ENCODE measurements at regions not wholly inside any gene's neighbourhood (a gene's known extent, or its start where the extent isn't known, plus 50 kb on each side); places are given as distances from the start of the nearest gene placed in this dataset.

- no peak for TF ChIP-seq EZH2phosphoT487 (IDR thresholded peaks at IDR 0.05; ENCODE audit: borderline replicate concordance, low read depth)
- no peak for TF ChIP-seq FOXJ3 (CRISPR knock-in tag; IDR thresholded peaks at IDR 0.05)
- TF ChIP-seq MXI1 (IDR thresholded peaks at IDR 0.05; ENCODE audit: low read depth, low read length), result no peak
- TF ChIP-seq TEAD4 (IDR thresholded peaks at IDR 0.05; ENCODE audit: borderline replicate concordance, insufficient read depth), result no peak
- no peak for TF ChIP-seq ELF1 (IDR thresholded peaks at IDR 0.05)
- no peak for TF ChIP-seq CTCF (IDR thresholded peaks at IDR 0.05)
- no peak for TF ChIP-seq JUND (IDR thresholded peaks at IDR 0.05)
These were observed 84.8 kb upstream of the SHANK2 start (continued) for GRCh38 chr11:71336996-71337754.

- Histone ChIP-seq H3K36me3 (replicated peaks in 1 of 2; ENCODE audit: control insufficient read depth in 1 of 2, insufficient read depth in 2 of 2, low read length in 1 of 2) (no peaks in the 10 kb centered on the region), H3K4me1 (ENCODE audit: control insufficient read depth in 1 of 2, insufficient read depth in 2 of 2, low read depth in 1 of 2, low read length in 1 of 2) (no peaks in the 10 kb centered on the region; a peak in 1 of 4 replicates), H3K9ac (no peak overlapping the region), H3K9me2 (no peaks in the 10 kb centered on the region), H3F3A (replicated peaks; ENCODE audit: insufficient read depth) (no peaks in the 10 kb centered on the region), H3K27ac (ENCODE audit: low read depth in 2 of 2, low read length in 1 of 2) (no peak overlapping the region), H3K4me3 (ENCODE audit: low read depth in 2 of 2, low read length in 1 of 2) (no peak overlapping the region), H3K27me3 (ENCODE audit: insufficient read depth) (no peaks in the 10 kb centered on the region), H3K4me2 (no peak overlapping the region), H3K9me3 (no peaks in the 10 kb centered on the region), H2AFZ (ENCODE audit: low read depth) (no peak overlapping the region), H3K79me2 (ENCODE audit: insufficient read depth) (no peaks in the 10 kb centered on the region), H4K20me1 (ENCODE audit: insufficient read depth) (no peaks in the 10 kb centered on the region)
- WGBS (ENCODE audit: low lambda C conversion rate), result 3% methylated on average over 6 of the region's 9 CpGs
- CTCF ChIA-PET, result interaction anchor here (1.4 kb wide), 1 partner anchor 22 kb away, joined by 3 read pairs; no protein-coding TSS in a partner anchor
- POLR2A ChIA-PET, result no interaction called here
- TF ChIP-seq GATA2 (CRISPR knock-in tag; IDR thresholded peaks at IDR 0.05) (0 out of 2 replicates have a peak, but pooled peaks have one; percentile 13), SMC3 (IDR thresholded peaks at IDR 0.05; ENCODE audit: low read depth, low read length) (no peak)
- DNase-seq, result peak; percentile 34
These were observed 84.0 kb upstream of the SHANK2 start for GRCh38 chr11:71336176-71336995.

- Histone ChIP-seq H2AFZ (ENCODE audit: low read depth) (no peak overlapping the region), H3K9me3 (no peaks in the 10 kb centered on the region), H3K4me3 (ENCODE audit: low read depth in 2 of 2, low read length in 1 of 2) (no peak overlapping the region), H3F3A (replicated peaks; ENCODE audit: insufficient read depth) (no peaks in the 10 kb centered on the region), H3K4me2 (no peak overlapping the region), H3K79me2 (ENCODE audit: insufficient read depth) (no peaks in the 10 kb centered on the region), H3K9ac (no peak overlapping the region), H3K4me1 (ENCODE audit: control insufficient read depth in 1 of 2, insufficient read depth in 2 of 2, low read depth in 1 of 2, low read length in 1 of 2) (no peaks in the 10 kb centered on the region; a peak in 1 of 4 replicates), H4K20me1 (ENCODE audit: insufficient read depth) (no peaks in the 10 kb centered on the region), H3K9me2 (no peaks in the 10 kb centered on the region), H3K27ac (ENCODE audit: low read depth in 2 of 2, low read length in 1 of 2) (no peak overlapping the region), H3K36me3 (replicated peaks in 1 of 2; ENCODE audit: control insufficient read depth in 1 of 2, insufficient read depth in 2 of 2, low read length in 1 of 2) (no peaks in the 10 kb centered on the region), H3K27me3 (ENCODE audit: insufficient read depth) (no peaks in the 10 kb centered on the region)
- no CpG with 5 or more reads among the region's 1 CpG for WGBS (ENCODE audit: low lambda C conversion rate)
- CTCF ChIA-PET, result no interaction called here
- DNase-seq, result no peak
- POLR2A ChIA-PET, result no interaction called here
- TF ChIP-seq SMC3 (IDR thresholded peaks at IDR 0.05; ENCODE audit: low read depth, low read length) (no peak), TCF12 (IDR thresholded peaks at IDR 0.05) (no peak), PBX3 (IDR thresholded peaks at IDR 0.05) (no peak), POLR2AphosphoS5 (IDR thresholded peaks at IDR 0.05; ENCODE audit: low read depth, low read length) (no peak), GABPA (IDR thresholded peaks at IDR 0.05; ENCODE audit: low read depth) (no peak), MXI1 (IDR thresholded peaks at IDR 0.05; ENCODE audit: low read depth, low read length) (no peak), YY1 (IDR thresholded peaks at IDR 0.05; ENCODE audit: low read depth) (no peak), TAF1 (IDR thresholded peaks at IDR 0.05; ENCODE audit: borderline replicate concordance, low read depth, low read length) (no peak), RXRA (IDR thresholded peaks at IDR 0.05; ENCODE audit: borderline replicate concordance, low read depth) (no peak), FOXM1 (IDR thresholded peaks at IDR 0.05; ENCODE audit: low read depth) (no peak), JUND (IDR thresholded peaks at IDR 0.05) (no peak), USF2 (IDR thresholded peaks at IDR 0.05; ENCODE audit: borderline replicate concordance, low read depth, low read length) (no peak), RFX5 (IDR thresholded peaks at IDR 0.05; ENCODE audit: low read length) (no peak), ELF1 (IDR thresholded peaks at IDR 0.05) (no peak)
These were observed 83.0 kb upstream of the SHANK2 start for GRCh38 chr11:71335371-71335770.

Measured in SK-N-SH (cell line).